ENCODE measurements at regions not wholly inside any gene's neighbourhood (a gene's known extent, or its start where the extent isn't known, plus 50 kb on each side); places are given as distances from the start of the nearest gene placed in this dataset.
"Not testable (repeated sequence)": the region's sequence is repeated elsewhere in the genome, so short reads cannot be mapped to it uniquely, and the experiment has no call there.

DNA sequence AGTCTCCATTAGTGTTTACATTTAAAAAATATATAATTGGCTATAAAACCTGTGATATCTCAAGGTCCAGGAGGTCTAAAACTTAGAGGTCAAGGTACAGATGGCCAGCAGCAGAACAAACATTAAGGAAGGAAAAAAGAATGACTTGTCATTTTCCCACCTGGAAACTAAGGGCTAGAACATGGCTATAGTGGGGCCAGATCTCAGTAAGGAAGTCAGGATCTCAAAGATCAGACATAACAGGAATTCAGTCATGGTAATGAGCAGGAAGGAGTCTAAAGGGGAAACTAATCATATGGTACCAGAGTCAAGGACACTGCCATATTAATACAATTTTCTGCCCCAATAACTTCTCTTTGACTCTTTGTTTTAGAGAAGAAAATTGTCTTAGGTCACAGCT, 1018.8 kb downstream of the PLA2G4A start:
- no peak for DNase-seq

DNA sequence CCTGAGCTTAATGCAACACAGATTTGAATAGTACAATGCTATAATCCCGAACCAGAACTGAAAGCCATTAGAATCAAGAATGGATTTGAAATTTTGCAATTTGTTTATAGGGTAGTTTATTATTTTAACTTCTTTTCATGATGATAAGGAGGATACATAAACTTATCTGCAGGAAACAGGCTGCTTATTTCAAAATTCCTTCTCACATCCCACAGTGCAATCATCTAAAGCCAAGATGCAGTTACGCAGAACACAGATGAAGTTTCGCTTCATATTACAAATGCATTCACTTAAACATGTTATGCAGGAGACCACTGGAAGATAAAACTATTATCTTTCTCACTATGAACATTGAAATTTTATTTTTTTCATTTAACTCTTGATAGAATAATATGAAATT, 1019.6 kb downstream of the PLA2G4A start:
- DNase-seq: no peak

DNA sequence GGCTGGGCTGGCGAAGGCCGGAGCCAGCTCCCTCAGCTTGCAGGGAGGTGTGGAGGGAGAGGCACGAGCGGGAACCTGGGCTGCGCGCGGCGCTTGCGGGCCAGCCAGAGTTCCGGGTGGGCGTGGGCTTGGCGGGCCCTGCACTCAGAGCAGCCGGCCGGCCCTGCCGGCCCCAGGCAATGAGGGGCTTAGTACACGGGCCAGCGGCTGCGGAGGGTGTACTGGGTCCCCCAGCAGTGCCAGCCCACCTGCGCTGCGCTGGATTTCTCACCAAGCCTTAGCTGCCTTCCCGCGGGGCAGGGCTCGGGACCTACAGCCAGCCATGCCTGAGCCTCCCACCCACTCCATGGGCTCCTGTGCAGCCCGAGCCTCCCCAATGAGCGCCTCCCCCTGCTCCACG, 1021.4 kb downstream of the PLA2G4A start:
- not testable (repeated sequence) for DNase-seq

DNA sequence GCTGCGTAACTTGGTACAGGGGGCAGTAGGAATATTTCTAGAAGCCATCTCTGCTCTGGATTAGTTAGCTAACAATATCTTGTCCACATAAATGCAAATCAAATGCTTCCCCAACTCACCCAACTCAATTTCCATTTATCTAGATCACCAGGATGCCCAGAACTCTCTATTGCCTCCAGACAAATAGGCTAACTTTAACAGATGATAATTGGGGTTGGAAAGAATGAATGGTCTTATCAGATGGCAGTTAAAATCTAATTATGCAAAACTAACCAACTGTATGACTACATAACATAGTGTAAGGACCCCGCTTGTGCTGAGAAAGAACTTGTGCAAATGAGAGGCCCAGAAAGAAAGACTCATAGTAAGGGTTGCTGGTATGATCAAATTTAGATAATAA, 1024.8 kb downstream of the PLA2G4A start:
- DNase-seq: no peak

DNA sequence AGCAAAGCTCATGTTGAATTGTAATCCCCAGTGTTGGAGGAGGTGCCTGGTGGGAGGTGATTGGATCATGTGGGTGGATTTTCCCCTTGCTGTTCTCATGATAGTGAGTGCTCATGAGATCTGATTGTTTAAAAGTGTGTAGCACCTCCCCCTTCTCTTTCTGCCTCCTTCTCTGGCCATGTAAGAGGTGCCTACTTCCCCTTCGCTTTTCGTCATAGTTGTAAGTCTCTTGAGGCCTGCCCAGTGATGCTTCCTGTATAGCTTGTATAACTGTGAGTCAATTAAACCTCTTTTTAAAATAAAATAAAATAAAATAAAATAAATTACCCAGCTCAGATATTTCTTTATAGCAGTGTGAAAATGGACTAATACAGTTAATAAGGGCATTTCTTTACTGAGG, 1025.7 kb downstream of the PLA2G4A start:
- DNase-seq: no peak

DNA sequence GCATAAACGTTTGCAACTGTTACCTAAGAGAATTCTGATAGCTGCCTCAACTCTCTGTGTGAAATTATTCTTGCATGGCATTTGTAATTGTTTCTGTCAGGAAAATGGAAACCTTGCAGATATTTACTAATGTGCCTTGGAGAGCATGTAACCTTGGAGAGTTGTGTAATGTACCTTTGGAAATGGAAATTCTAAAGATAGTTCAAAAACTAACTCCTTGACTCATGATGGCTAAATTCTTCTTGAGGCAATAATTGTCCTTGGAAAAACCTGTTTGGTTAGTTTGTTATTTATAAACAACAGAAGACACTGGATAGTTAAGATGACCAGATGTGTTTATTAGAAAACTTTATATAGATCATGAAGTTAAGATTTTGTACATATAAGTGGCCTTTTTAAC, 1033.8 kb downstream of the PLA2G4A start:
- DNase-seq: no peak

DNA sequence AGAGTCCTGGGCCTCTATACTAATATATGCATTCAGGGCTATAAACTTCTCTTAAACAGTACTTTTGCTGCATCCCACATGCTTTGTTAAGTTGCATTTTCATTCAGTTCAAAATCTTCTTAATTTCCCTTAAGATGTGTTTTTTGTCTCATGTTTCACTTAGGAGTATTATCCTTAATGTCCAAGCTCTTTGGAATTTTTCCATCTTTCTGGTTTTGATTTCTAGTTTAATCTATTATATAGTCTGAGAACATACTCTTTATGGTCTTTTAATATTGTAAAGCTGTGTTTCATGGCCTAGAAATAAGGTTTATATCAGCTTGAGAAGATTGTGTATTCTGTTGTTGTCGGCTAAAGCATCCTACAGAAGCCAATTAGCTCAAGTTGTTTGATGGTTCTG, 1041.8 kb downstream of the PLA2G4A start:
- no peak for DNase-seq

DNA sequence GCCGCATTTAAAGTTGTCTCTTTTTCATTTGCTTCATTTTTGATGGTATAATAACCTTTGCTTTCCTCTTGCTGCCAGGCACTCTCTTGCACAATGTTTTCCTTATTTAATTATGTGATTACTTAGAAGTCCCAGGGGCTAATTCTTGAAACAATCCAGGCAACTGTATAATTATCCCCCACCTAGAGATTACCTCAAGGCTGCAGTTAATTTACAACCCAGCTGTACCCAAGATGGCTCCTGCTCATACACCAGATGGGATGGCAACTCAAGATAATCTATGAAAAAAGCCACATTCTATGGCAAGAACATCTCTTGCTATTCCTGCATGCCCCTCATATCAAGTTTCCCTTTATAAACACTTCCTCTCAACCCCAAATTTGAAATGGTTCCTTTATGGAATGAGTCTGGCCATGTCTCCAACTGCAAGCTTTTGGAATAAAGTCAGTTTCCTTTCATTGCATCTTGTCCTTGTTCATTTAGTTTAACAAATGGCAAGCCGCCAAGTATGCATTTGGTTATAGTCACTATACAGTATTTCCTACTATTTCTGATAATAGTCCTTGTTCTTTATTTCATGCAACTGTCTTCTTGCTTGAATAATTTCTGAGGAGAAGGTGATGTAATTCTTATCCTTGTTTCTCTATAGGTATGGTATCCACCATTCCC, 1042.6 kb downstream of the PLA2G4A start:
- peak; percentile 48 for DNase-seq

DNA sequence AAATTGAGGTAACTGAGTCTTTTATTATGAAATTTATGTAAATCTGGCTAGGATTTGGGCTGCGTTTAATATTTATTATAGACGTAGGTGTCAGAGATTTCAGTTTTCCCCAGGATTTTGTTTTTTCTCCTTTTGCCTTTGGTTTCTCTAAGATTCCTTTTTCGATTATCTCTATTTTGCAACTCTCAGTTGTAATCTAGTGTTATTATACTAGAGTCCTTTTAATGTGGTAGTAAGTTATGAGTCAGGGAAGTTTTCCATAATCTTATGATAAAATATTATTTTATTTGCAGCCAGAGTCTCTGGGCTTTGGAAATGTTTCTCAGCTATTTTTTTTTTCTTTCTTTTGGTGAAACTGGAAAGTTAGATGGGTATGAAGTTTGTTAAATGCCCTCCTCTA, 1043.8 kb downstream of the PLA2G4A start:
- no peak for DNase-seq

DNA sequence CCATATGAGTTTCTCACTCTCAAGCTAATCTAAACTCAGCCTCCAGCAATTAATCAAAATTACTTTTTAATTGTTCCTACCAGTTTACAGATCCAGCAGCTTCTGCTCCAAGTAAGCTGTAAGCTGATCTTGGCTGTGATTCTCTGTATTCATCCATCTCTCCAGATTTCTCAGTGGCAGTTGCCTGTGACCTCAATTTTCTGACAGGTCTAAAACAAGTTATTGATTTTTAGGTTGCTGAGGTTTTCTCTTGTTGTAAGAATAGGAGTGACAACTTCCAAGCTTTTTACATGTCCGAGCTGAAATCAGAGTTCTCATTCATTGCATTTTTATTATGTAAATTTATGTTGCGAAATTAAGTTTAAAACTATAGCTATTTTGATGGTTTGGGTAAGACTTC, 1044.4 kb downstream of the PLA2G4A start:
- no peak for DNase-seq

DNA sequence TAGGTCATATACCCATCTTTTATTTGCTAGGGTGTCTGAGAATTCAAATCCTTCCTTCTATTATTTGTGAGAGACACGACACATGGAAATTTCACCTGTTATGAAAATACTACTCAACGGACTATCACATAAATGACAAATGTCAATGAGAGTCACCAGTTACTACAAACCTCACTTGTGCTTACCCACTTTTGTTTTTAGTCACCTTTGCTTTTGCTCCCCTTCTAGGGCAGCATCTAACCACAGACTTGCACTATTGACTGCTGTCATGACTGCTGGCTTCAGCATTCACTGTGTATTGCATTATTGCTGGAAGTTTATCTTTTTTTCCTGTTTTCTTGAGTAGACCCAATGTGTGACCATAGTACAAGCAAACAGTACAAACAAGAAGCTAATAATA, 1048.0 kb downstream of the PLA2G4A start:
- DNase-seq: no peak

DNA sequence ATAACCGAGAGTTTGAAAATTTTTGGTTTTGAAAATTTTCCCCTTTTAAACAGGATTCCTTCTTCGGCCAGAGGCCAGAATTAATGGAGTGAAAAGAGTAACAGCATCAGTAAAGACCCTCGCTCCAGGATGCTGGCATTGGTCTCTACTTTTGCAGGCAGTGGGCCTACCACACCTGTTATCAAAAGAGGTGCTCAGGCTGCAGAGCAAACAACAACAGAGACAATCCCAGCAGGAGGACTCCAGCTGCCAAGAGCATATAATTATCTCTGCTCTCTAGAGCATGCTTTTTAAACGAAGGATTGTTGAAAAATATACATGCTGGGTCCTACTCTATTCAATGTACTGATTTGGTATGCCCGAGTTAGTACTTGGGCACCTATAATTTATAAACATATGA, 1048.5 kb downstream of the PLA2G4A start:
- peak; percentile 97 for DNase-seq

DNA sequence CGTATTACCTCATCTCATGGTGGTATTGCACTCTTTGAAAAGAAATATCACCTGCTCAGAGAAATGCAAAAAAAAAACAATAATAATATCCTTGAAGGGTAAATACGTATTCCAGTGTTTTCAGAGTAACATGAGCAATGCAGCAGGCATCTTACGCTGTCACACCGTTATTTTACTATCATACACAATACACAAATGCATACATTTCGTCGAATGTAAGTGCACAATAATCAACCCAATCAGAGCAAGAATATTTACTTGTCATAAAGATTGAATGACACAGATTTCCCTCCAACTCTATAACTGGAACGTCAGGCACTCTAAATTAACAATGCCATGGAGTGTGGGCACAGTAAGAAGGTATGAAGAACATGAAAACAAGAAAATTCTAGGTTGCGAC, 1050.1 kb downstream of the PLA2G4A start:
- no peak for DNase-seq

DNA sequence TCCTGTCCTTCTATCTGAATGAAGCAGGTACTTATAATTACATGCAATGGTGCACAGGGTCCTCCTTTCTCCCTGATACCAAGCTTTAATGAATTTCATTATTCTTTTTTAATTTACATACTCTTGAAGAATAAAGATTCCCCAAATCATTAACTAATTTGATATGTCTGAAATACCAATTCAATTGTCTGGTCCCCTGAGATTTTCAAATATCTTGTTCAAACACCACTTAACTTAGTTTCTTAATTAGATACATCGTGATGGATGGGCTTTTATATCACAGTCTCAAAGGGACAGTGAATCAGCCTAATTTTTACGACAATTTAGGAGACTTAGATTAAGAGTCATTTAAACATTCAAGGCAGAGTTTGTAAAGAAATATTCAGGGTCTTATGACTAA, 1054.6 kb downstream of the PLA2G4A start:
- no peak for DNase-seq

DNA sequence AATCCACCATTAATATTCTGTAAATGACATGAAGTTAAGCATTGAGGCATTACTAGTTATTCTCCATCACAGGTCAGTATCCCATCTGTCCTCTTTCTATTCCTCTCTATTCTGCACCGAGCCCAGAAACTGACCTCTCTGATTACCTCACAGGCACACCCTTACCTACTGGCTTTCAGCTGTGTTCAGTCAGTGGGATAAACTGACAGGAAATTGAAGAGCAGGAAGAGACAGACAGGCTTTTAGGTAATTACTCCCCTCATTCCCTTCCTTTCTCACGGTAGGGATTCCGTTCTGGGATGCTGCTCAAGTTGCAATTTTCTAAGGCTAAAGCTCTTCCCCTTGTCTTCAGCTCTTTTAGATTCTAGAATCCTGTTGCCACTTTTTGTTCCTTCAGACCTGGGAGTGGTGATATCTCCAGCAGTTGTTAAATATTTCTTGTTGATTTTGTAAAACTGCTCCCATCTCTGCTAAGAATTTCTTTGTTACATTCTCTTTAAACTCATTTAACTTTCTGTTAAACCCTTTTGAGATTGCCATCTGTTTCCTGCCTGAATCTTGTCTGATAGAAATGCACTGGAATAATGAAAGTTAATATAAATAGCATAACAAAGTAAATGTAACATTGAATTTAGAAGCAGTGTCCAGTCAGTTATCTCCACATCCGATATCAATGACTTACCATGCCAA, 1063.4 kb downstream of the PLA2G4A start:
- no peak for DNase-seq

DNA sequence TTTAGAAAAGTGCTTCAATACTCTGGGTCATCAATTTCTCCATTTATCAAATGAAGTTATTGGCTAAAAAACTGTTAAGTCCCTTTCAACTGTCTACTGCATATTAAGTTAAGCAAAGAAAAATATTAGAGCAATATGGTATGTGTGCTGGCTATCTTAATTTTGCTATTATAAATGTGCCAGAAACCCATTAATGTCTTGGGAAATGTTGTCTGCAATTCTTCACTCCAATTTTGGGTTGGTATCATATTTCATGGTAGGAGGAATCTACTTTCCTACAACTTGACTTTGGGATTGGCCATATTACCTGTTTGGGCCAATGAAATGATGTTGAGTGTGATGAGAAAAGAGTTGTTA, 1063.9 kb downstream of the PLA2G4A start:
- no peak for DNase-seq

DNA sequence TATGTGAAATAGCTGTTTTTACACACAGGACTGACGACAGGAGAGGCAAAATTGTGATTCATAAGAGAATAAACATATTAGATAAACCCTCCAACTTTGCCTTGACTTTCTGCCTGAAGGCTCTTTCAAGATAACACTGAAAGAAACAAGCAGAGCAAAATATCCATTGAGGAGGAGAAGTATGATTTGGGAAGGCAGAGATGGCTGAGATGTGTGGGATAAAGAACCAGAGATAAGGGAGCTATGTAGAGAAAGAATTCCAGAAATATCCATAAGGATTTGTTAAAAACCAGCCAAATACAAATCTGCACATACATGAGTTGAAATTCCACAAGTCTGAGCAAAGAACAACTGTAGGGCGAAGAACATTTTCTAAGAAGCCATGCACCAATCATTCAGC, 1064.7 kb downstream of the PLA2G4A start:
- no peak for DNase-seq

DNA sequence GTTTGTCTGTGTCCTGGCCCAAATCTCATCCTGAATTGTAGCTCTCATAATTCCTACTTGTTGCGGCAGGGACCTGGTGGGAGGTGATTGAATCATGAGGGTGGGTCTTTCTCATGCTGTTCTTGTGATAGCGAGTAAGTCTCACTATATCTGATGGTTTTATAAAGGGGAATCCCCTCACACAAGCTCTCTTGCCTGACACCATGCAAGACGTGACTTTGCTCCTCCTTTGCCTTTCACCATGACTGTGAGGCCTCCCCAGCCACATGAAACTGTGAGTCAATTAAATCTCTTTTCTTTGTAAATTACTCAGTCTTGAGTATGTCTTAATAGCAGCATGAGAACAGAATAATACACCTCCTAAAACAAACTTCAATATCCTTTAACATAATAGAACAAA, 1065.6 kb downstream of the PLA2G4A start:
- DNase-seq: no peak

DNA sequence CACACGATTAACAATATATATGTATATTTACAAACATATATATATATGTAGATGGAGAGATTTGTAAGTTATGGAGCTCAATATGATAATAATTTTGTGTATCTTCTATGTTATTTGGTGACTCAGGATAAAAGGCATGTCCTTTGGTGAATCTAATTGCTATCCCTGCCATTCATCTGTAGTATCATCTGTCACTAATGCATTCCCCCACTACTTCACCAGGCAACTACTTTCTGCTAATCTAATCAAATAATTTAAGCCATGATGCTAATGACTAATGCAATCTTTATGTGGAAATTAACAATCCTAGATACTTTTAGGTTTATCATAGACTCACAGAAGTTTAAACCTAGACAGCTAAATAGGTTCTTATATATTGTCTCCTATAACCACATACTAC, 1074.5 kb downstream of the PLA2G4A start:
- no peak for DNase-seq

DNA sequence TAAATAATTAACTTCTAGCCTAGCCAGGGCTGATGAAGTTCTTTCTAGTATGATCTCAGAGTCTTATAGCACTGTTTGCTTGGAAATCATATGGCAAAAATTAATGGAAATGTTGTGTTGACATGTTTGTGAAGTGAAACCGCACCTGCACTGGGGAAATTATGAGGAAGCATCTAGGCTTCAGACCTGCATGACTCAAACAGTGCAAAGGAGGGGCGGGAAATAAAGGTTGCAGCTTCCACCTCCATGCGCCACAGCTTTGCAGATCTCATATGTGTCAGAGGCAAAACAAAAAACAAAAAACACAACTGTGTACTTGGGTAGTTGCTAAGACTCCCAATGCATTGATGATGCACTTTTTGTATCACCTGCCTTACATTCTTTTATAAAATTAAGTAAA, 1080.6 kb downstream of the PLA2G4A start:
- DNase-seq: no peak

DNA sequence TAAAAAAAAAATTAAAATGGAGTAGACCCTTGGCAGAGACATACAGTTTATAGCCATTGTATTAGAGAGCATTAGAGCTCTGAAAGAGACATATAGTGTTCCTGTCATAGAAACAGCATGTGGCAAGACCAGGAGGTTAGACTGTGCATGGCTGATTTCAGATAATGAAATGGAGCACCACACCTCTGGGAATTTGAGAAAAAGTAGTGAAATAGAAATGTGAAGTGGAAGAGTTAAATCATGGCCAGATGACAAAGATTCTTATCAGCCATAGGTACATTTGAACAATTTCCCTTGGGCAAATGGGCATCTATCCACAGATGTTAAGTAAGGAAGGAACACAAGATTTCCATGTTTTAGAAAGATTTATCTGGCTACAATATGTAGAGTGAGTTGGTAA, 1083.1 kb downstream of the PLA2G4A start:
- no peak for DNase-seq

DNA sequence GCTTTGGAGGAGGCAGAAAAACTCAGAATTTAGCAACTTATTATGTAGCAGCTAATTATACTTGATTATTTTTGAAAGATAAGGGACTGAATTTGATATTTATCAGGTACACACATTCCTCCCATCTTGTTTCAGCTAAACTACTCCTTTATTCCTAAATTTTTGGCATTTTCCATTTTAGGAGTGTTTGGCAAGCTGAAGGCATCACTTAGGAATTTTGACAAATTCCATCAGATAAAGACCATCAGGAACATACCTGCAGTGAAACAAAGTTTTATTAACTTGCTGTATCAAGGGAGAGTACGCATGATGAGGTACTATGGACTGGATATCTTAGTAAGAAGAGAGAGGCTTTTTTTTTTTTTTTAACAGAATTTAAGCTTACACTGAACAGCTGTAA, 1092.2 kb downstream of the PLA2G4A start:
- DNase-seq: no peak

DNA sequence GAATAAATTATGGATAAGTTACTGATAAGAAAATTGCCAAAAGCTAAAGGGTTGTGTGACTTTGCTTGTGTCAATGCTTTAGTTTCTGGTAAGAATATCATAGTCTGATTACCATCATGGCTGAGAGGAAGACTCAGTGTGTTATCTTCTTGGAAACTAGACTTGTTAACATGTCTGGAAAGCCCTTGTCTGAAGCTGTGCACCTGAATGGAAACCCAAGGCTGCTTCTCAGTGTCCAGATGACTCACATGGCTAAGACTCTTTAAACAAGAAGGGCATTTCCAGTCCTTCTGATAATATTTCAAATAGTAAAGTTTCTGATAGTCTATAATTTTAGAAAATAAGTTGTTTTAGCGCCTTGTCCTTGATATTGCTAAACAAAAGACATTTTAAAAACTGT, 1092.7 kb downstream of the PLA2G4A start:
- DNase-seq: no peak

DNA sequence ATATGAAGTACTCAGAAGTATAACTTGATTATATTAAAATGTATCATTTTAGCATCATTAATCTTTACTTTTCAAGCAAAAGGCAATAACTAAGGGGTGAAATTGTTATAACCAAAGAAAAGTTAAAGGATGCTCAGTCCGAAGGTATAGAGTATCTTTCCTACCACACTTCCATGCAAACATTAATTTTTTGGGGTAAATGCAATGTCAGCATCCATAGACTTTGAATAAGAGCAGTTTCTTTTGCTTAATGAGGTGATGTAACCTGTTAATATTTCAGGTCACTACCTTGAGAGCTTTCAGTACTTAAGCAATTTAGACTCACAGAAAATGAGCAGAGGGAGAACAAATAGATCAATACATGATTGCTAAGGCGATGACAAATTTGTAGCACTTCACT, 1093.5 kb downstream of the PLA2G4A start:
- no peak for DNase-seq

DNA sequence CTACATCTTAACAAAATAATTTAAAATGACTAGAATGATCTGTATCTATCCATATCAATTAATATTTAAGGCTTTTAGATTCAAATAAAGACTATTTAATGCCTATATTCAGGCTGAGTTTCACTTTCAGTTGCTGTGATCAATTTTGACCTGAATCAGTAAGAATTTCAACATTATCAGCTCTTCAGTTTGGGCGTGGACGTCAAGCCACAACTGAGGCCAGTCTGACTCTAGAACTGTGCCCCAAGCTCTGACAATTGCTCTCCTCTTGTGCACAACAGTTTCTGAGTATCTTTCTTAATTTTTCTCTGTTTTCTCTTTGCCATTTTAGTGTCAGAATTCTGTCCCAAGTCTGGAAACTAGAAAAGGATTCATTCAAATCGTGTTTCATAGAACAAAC, 1095.5 kb downstream of the PLA2G4A start:
- DNase-seq: no peak

All from COR-L47 (cell line).